Endodermal cell (in vitro differentiated cells): ENCODE measurements at regions not wholly inside any gene's neighbourhood (a gene's known extent, or its start where the extent isn't known, plus 50 kb on each side); places are given as distances from the start of the nearest gene placed in this dataset.

Experiments
- DNase-seq: peaks from one replicate; pipeline ENCODE4 v3.0.0-alpha.2; 2017
- H3K27ac ChIP-seq: 2 replicates; pipeline ENCODE4 v1.5.1; 2013; ENCODE audit warnings: mild to moderate bottlenecking, low read depth, low read length, moderate library complexity
- H3K27me3 ChIP-seq: 2 replicates; pipeline ENCODE4 v1.6.1; 2013; ENCODE audit warnings: mild to moderate bottlenecking, low read length, moderate library complexity; ENCODE audit not compliant: insufficient read depth, control insufficient read depth, poor library complexity, severe bottlenecking
- H3K36me3 ChIP-seq: 2 replicates; pipeline ENCODE4 v1.7.0; 2013; ENCODE audit warnings: mild to moderate bottlenecking, low read length, moderate library complexity; ENCODE audit not compliant: control insufficient read depth, insufficient read depth
- H3K4me1 ChIP-seq: one replicate; pipeline ENCODE4 v1.7.0; 2013; ENCODE audit warnings: low read length; ENCODE audit not compliant: control insufficient read depth, insufficient read depth
- H3K4me3 ChIP-seq: 2 replicates; pipeline ENCODE4 v1.5.1; 2013; ENCODE audit warnings: mild to moderate bottlenecking, low read length, moderate library complexity
- H3K9ac ChIP-seq: 2 replicates; pipeline ENCODE4 v1.6.1; 2013; ENCODE audit warnings: mild to moderate bottlenecking, low read length, moderate library complexity; ENCODE audit not compliant: poor library complexity, severe bottlenecking; ENCODE audit errors: extremely low read depth
- H3K9me3 ChIP-seq: 2 replicates; pipeline ENCODE4 v1.6.1; 2013; ENCODE audit warnings: mild to moderate bottlenecking, low read length, moderate library complexity; ENCODE audit not compliant: control insufficient read depth
- H3K27ac Mint-ChIP-seq: 2 replicates; pipeline ENCODE4 v1.8.0; 2020; ENCODE audit warnings: mixed read lengths
- H3K27me3 Mint-ChIP-seq: 2 replicates; pipeline ENCODE4 v1.8.0; 2021; ENCODE audit warnings: mild to moderate bottlenecking, mixed read lengths; ENCODE audit not compliant: insufficient read depth
- H3K36me3 Mint-ChIP-seq: 2 replicates; pipeline ENCODE4 v1.8.0; 2020; ENCODE audit warnings: low read depth, mixed read lengths
- H3K4me1 Mint-ChIP-seq: 2 replicates; pipeline ENCODE4 v1.8.0; 2020; ENCODE audit warnings: mixed read lengths
- H3K4me3 Mint-ChIP-seq: 2 replicates; pipeline ENCODE4 v1.8.0; 2020; ENCODE audit warnings: mild to moderate bottlenecking, moderate library complexity, mixed read lengths
- H3K9me3 Mint-ChIP-seq: 2 replicates; pipeline ENCODE4 v1.8.0; 2020; ENCODE audit warnings: mild to moderate bottlenecking, mixed read lengths
- WGBS, 2 experiments: methylation state at CpG; one replicate each; pipeline versions ENCODE4 v1.1.5 to v1.1.7; 2013; ENCODE audit warnings: missing lambda C conversion rate in 2 of 2, mixed read lengths in 1 of 2; ENCODE audit not compliant: insufficient coverage in 1 of 2, insufficient read length in 1 of 2; 5-methylcytosine and 5-hydroxymethylcytosine counted together
- TF ChIP-seq, protein P1 (sequence below): fragments of 200-600 bp; sonication (generic); conservative IDR thresholded peaks from 2 replicates; pipeline ENCODE4 v1.5.0; 2021; ENCODE audit warnings: antibody characterized with exemption, mild to moderate bottlenecking

DNA sequence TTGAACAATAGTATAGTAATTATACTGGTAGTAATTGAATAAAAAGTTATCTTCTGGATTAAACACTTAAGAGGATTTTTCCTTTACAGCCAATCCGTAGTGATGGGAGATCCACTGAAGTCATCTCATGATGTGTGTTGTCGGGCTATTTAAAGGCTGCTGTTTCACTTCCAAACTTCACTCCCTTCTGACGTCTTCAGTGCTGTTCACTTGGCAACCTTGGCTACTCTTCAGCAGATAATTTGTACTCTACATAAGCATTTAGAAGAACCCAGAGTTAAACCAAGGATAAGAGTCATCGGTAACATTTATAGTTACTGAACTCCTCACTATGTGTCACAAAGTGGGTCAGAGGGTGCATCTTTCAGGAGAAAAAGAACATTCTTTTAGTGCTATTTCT, 179.1 kb upstream of the EYA4 start:
- DNase-seq, result no peak

DNA sequence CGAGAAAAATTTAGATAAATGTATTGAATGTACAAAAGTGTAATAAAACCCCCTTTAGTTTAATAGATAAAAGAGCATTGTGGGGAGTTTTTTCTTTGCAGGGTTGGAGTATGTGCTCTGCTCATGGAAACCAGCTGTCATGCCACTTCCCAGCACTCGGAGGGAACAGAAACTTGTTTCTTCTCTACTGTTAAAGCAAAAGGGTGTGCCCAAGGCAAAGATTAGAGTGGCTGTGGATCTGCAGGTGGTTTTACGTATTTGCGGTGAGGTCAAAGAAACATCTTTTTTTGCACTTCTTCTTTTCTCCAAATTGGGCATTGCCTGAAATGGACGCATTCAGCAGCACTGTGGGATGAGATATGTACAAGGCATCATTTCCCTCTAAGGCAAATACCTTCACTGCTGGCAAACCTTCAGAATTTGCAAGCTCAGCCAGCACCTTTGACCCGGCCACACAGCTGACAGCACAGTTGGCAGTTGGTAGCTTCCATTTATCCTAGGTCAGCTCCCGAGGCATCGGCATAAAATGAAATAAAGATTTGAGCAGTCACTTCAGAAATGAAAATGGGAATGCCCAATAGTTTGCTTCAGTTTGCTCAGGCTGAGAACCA, 178.4 kb upstream of the EYA4 start:
- H3K9ac ChIP-seq, result no peak overlapping the region
- H3K36me3 ChIP-seq, result no peaks in the 10 kb centered on the region
- no peaks in the 10 kb centered on the region for H3K9me3 Mint-ChIP-seq
- TF ChIP-seq, protein P1, sequence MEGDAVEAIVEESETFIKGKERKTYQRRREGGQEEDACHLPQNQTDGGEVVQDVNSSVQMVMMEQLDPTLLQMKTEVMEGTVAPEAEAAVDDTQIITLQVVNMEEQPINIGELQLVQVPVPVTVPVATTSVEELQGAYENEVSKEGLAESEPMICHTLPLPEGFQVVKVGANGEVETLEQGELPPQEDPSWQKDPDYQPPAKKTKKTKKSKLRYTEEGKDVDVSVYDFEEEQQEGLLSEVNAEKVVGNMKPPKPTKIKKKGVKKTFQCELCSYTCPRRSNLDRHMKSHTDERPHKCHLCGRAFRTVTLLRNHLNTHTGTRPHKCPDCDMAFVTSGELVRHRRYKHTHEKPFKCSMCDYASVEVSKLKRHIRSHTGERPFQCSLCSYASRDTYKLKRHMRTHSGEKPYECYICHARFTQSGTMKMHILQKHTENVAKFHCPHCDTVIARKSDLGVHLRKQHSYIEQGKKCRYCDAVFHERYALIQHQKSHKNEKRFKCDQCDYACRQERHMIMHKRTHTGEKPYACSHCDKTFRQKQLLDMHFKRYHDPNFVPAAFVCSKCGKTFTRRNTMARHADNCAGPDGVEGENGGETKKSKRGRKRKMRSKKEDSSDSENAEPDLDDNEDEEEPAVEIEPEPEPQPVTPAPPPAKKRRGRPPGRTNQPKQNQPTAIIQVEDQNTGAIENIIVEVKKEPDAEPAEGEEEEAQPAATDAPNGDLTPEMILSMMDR, result no peak
- no peak overlapping the region for H3K4me3 ChIP-seq
- H3K27ac Mint-ChIP-seq, result no peak overlapping the region
- no peak for DNase-seq
- H3K27me3 Mint-ChIP-seq, result no peaks in the 10 kb centered on the region
- peaks cover 6% of the 10 kb centered on the region for H3K4me1 Mint-ChIP-seq
- H3K4me1 ChIP-seq, result no peaks in the 10 kb centered on the region
- H3K9me3 ChIP-seq, result no peaks in the 10 kb centered on the region
- H3K4me3 Mint-ChIP-seq, result no peak overlapping the region
- no peaks in the 10 kb centered on the region for H3K27me3 ChIP-seq
- WGBS, 2 experiments, result 91 to 100% methylated on average over 6 to 7 of the region's 8 CpGs
- H3K27ac ChIP-seq, result no peak overlapping the region
- H3K36me3 Mint-ChIP-seq, result no peaks in the 10 kb centered on the region

More for the DNA sequence above, 179.1 kb upstream of the EYA4 start:
- Mint-ChIP-seq H3K4me1 (no peaks in the 10 kb centered on the region), H3K27me3 (no peaks in the 10 kb centered on the region), H3K27ac (no peak overlapping the region), H3K9me3 (no peaks in the 10 kb centered on the region), H3K4me3 (no peak overlapping the region), H3K36me3 (no peaks in the 10 kb centered on the region)
- Histone ChIP-seq H3K36me3 (no peaks in the 10 kb centered on the region), H3K9ac (no peak overlapping the region), H3K27me3 (no peaks in the 10 kb centered on the region), H3K27ac (no peak overlapping the region), H3K9me3 (no peaks in the 10 kb centered on the region), H3K4me1 (no peaks in the 10 kb centered on the region), H3K4me3 (no peak overlapping the region)
- TF ChIP-seq, protein P1, result no peak
- 89 to 91% methylated on average over 4 of the region's 4 CpGs for WGBS, 2 experiments

DNA sequence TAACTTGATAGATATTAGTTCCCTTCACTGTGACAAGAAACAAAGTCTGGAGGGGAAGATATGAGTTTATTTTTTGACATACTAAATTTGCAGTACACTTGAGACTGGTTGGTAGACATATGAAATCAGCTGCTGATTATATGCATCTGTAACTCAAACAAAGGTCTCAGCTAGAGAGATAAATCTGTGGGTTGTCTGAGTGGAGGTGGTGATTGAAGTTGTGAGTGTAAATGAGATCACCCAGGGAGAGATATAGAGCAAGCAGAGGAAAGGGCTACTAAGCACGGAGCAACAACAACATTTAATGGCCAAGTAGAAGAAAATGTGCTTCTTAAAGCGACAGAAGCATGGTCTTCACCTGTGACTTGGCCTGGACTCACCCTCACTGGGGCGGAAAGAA, 173.2 kb upstream of the EYA4 start:
- Histone ChIP-seq H3K27ac (no peak overlapping the region), H3K4me1 (no peaks in the 10 kb centered on the region), H3K36me3 (no peaks in the 10 kb centered on the region), H3K9me3 (no peaks in the 10 kb centered on the region), H3K4me3 (peak overlapping the region; percentile 15), H3K27me3 (no peaks in the 10 kb centered on the region), H3K9ac (no peak overlapping the region)
- peaks cover 17% of the 10 kb centered on the region for H3K4me1 Mint-ChIP-seq
- DNase-seq, result no peak
- no peak overlapping the region for H3K4me3 Mint-ChIP-seq
- no peaks in the 10 kb centered on the region for H3K27me3 Mint-ChIP-seq
- 67 to 72% methylated on average over 3 of the region's 3 CpGs for WGBS, 2 experiments
- TF ChIP-seq, protein P1, result no peak
- no peaks in the 10 kb centered on the region for H3K9me3 Mint-ChIP-seq
- peak overlapping the region; percentile 49 for H3K27ac Mint-ChIP-seq
- no peaks in the 10 kb centered on the region for H3K36me3 Mint-ChIP-seq
